Activated naive CD4-positive, alpha-beta T cell treated with anti-CD3 and anti-CD28 coated beads, Interleukin-2, amount 50 U/mL, for 24 hours (primary cell): ENCODE measurements at regions not wholly inside any gene's neighbourhood (a gene's known extent, or its start where the extent isn't known, plus 50 kb on each side); places are given as distances from the start of the nearest gene placed in this dataset.
"Not testable (repeated sequence)": the region's sequence is repeated elsewhere in the genome, so short reads cannot be mapped to it uniquely, and the experiment has no call there.

Experiments
- H3K27ac Mint-ChIP-seq: one replicate; pipeline ENCODE4 v1.8.0; 2021; ENCODE audit warnings: mild to moderate bottlenecking, mixed read lengths
- H3K27me3 Mint-ChIP-seq: one replicate; pipeline ENCODE4 v1.8.0; 2021; ENCODE audit warnings: mixed read lengths
- H3K36me3 Mint-ChIP-seq: one replicate; pipeline ENCODE4 v1.8.0; 2021; ENCODE audit warnings: mixed read lengths
- H3K4me1 Mint-ChIP-seq: one replicate; pipeline ENCODE4 v1.8.0; 2021; ENCODE audit warnings: mixed read lengths
- H3K4me3 Mint-ChIP-seq: one replicate; pipeline ENCODE4 v1.8.0; 2021; ENCODE audit warnings: mild to moderate bottlenecking, mixed read lengths
- H3K9me3 Mint-ChIP-seq: one replicate; pipeline ENCODE4 v1.8.0; 2021; ENCODE audit warnings: mixed read lengths

DNA sequence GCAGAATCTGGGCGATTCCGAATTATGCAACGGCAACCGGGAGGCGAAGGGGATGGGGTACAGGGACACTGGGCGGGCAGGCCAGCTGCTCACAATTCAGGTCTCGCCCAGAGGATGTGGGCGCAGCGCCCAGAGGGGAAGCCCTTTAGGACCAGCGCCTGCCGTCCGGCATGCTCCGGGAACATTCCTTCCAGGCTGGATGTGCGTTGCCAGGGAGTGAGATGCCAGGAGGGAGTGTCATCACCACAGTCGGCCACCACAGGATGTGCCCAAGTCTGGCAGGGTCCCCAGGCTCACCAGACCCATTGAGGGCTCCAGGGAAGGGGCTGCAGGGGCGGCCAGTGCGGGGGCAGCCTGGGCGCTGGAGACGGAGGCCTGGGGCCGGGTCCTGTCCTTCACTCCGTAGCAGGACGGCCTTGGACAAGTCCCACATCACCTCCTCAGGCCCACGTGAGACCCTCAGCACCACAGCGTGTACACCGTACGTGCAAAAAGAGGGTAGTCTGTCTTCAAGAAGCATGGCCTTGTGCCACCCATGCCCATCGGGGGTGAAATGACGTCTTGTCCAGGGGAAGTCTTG, 63.9 kb downstream of the FOXL3 start:
- peaks cover 15% of the 10 kb centered on the region for H3K4me1 Mint-ChIP-seq
- no peak overlapping the region for H3K4me3 Mint-ChIP-seq
- no peaks in the 10 kb centered on the region for H3K27me3 Mint-ChIP-seq
- no peaks in the 10 kb centered on the region for H3K9me3 Mint-ChIP-seq
- H3K27ac Mint-ChIP-seq, result no peak overlapping the region
- H3K36me3 Mint-ChIP-seq, result no peaks in the 10 kb centered on the region

DNA sequence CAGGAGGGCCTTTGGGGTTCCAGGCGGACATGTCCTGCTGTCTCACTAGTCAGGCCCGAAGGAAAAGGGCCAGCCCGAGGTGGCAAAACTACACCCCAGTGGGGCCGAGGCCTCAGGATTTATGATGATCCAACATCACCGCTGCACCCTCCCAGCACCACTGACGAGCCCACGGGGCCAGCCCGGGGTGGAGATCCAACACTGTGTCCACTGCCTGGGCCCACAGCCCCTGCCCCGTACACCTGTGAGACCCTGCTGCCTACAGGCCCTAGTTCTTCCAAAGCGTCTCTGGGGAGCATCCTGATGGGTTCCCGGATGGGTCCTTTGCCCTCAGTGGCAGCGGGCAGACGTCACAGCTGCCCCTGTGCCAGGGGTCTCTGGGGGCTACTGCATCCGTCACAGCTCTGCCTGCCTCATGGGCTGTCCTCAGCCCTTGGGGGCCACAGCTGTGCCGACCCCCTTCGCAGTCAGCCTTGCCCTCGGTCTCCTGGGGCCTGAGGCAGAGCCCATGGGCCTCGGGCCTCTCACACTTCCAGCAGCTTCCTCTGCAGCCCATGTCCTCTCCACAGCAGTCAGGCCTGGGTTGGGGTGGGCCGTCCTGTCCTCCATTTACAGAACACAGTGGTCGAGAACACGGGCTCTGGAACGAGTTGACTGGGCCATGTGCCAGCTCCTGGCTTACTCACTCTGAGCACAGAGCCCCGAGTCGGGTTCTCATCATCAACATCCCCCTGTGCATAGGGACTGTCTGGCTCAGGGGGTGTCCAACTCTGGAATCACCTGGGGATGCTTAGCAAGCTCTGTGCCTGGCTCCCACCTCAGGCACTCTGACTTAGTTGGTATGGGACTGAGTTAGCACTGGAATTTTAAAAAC, 64.9 kb downstream of the FOXL3 start:
- no peaks in the 10 kb centered on the region for H3K27me3 Mint-ChIP-seq

DNA sequence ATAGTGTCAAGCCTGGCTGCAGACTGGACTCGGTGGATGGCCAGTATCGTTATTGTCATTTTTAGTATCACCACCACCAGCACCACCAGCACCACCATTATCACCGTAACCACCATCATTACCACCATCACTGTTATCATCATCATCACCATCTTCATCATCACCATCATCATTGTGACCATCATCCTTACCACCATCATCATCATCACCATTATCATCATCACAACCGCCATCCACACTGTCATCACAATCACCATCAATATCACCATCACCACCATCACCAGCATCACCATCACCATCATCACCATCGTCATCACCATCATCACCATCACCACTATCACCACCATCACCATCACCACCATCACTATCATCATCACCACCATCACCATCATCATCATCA, 65.6 kb downstream of the FOXL3 start:
- no peak overlapping the region for H3K4me3 Mint-ChIP-seq
- no peaks in the 10 kb centered on the region for H3K9me3 Mint-ChIP-seq
- no peaks in the 10 kb centered on the region for H3K27me3 Mint-ChIP-seq
- H3K4me1 Mint-ChIP-seq, result peaks cover 17% of the 10 kb centered on the region
- H3K36me3 Mint-ChIP-seq, result no peaks in the 10 kb centered on the region
- H3K27ac Mint-ChIP-seq, result no peak overlapping the region

More for the DNA sequence above, 64.9 kb downstream of the FOXL3 start:
- H3K36me3 Mint-ChIP-seq, result no peaks in the 10 kb centered on the region
- peaks cover 13% of the 10 kb centered on the region for H3K4me1 Mint-ChIP-seq
- no peak overlapping the region for H3K27ac Mint-ChIP-seq
- H3K9me3 Mint-ChIP-seq, result no peaks in the 10 kb centered on the region
- H3K4me3 Mint-ChIP-seq, result no peak overlapping the region

GRCh38 chr7:356087-356486, 66.1 kb downstream of the FOXL3 start:
- no peak overlapping the region for H3K4me3 Mint-ChIP-seq
- no peaks in the 10 kb centered on the region for H3K27me3 Mint-ChIP-seq
- H3K27ac Mint-ChIP-seq, result no peak overlapping the region
- no peaks in the 10 kb centered on the region for H3K9me3 Mint-ChIP-seq
- no peaks in the 10 kb centered on the region for H3K36me3 Mint-ChIP-seq
- H3K4me1 Mint-ChIP-seq, result peaks cover 23% of the 10 kb centered on the region

- H3K4me3 Mint-ChIP-seq, result no peak overlapping the region
- H3K36me3 Mint-ChIP-seq, result peaks cover 2% of the 10 kb centered on the region
- peaks cover 2% of the 10 kb centered on the region for H3K9me3 Mint-ChIP-seq
- peaks cover 23% of the 10 kb centered on the region for H3K4me1 Mint-ChIP-seq
- no peak overlapping the region for H3K27ac Mint-ChIP-seq
- no peaks in the 10 kb centered on the region for H3K27me3 Mint-ChIP-seq
Measured at GRCh38 chr7:356691-357462, 66.9 kb downstream of the FOXL3 start.

DNA sequence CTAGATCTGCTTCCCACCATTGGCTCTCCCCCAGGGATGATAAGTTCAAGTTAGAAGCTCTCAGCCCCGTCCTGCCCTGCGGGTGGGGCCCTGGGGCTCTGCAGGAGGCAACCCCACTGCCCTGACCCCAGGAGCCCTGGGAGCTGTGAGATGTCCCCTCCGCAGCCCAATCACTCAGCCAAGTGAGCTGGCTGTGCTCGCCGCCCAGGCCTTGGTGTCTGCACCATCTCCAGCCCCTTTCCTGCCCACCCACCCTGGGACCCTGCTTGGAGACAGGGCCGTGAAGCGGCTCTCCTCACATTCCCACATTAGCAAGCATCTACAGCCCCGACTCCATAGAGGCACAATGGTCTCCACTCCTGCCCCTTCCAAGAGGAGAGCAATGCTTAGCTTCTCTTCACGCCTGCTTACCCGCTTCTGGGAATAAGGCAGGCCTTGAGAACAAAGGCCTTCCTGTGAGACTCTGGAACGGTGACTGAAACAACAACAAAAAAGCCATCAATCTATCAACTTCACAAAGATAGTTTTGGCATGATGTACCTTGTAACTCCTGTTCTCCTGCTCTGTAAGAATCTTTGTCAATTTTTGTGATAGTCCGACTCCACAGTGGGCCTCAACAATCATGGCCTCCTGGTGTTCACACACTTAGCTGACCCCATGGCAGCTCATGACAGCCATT, 67.7 kb downstream of the FOXL3 start:
- peaks cover 3% of the 10 kb centered on the region for H3K36me3 Mint-ChIP-seq
- peaks cover 4% of the 10 kb centered on the region for H3K9me3 Mint-ChIP-seq
- peaks cover 23% of the 10 kb centered on the region for H3K4me1 Mint-ChIP-seq
- no peak overlapping the region for H3K27ac Mint-ChIP-seq
- H3K4me3 Mint-ChIP-seq, result no peak overlapping the region
- H3K27me3 Mint-ChIP-seq, result no peaks in the 10 kb centered on the region

DNA sequence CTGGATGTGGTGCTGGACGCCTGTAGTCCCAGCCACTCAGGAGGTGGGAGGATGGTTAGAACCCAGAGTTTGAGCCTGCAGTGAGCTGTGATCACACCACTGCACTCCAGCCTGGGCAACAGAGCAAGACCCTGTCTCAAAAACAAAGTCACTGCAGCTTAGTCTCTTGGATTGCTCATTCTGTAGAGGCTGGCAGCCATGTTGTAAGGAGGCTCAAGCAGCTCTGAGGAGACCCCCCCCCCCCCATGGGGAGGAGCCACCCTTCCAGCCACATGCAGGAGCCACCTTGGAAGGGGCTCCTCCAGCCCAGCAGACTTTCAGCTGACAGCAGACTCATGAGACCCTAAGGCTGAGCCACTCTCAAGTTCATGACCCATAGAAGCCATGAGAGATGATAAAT, 68.4 kb downstream of the FOXL3 start:
- no peaks in the 10 kb centered on the region for H3K27me3 Mint-ChIP-seq
- peaks cover 28% of the 10 kb centered on the region for H3K4me1 Mint-ChIP-seq
- H3K4me3 Mint-ChIP-seq, result no peak overlapping the region
- H3K27ac Mint-ChIP-seq, result no peak overlapping the region
- H3K36me3 Mint-ChIP-seq, result peaks cover 3% of the 10 kb centered on the region
- peaks cover 4% of the 10 kb centered on the region for H3K9me3 Mint-ChIP-seq

DNA sequence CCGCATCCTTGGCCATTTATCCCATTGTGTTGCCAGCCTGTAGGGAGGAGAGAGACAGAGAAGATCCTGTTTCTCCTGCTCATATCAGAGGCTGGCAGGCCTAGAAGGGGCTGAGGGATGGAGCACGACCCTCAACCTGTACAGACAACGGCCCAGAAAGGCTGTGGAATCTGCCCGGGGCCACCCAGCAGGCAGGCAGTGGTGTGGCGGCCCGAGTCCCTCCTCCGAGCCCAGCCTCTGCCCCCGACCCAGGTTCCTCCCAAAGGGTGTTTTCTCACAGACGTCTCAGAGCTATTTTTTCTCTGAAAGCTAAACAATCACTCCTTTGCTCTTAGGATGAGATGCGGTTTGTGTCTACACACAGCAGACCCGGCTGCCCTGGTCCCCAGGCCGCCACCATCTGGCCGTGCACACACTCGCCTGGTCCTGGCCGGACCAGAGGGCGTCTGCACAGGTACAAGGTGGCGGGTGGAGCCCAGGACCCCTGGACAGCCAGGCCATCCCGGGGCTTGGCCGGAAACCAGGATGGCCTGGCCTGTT, 69.3 kb downstream of the FOXL3 start:
- no peak overlapping the region for H3K27ac Mint-ChIP-seq
- H3K9me3 Mint-ChIP-seq, result peaks cover 4% of the 10 kb centered on the region
- H3K27me3 Mint-ChIP-seq, result no peaks in the 10 kb centered on the region
- peaks cover 37% of the 10 kb centered on the region for H3K4me1 Mint-ChIP-seq
- peaks cover 3% of the 10 kb centered on the region for H3K36me3 Mint-ChIP-seq
- no peak overlapping the region for H3K4me3 Mint-ChIP-seq

GRCh38 chr7:359766-360361, 69.9 kb downstream of the FOXL3 start:
- H3K27ac Mint-ChIP-seq, result peak overlapping the region; percentile 65
- peaks cover 3% of the 10 kb centered on the region for H3K36me3 Mint-ChIP-seq
- H3K4me1 Mint-ChIP-seq, result peaks cover 43% of the 10 kb centered on the region
- H3K4me3 Mint-ChIP-seq, result peak overlapping the region; percentile 81
- no peaks in the 10 kb centered on the region for H3K27me3 Mint-ChIP-seq
- peaks cover 4% of the 10 kb centered on the region for H3K9me3 Mint-ChIP-seq

GRCh38 chr7:360454-361100, 70.6 kb downstream of the FOXL3 start:
- H3K9me3 Mint-ChIP-seq, result peaks cover 4% of the 10 kb centered on the region
- H3K36me3 Mint-ChIP-seq, result peaks cover 3% of the 10 kb centered on the region
- no peaks in the 10 kb centered on the region for H3K27me3 Mint-ChIP-seq
- H3K4me1 Mint-ChIP-seq, result peaks cover 50% of the 10 kb centered on the region
- peak overlapping the region; percentile 70 for H3K27ac Mint-ChIP-seq
- peak overlapping the region; percentile 81 for H3K4me3 Mint-ChIP-seq

GRCh38 chr7:361182-361581, 71.2 kb downstream of the FOXL3 start:
- H3K4me3 Mint-ChIP-seq, H3K9me3 Mint-ChIP-seq, H3K27me3 Mint-ChIP-seq, H3K27ac Mint-ChIP-seq, H3K36me3 Mint-ChIP-seq: not testable (repeated sequence)
- peaks cover 56% of the 10 kb centered on the region for H3K4me1 Mint-ChIP-seq

DNA sequence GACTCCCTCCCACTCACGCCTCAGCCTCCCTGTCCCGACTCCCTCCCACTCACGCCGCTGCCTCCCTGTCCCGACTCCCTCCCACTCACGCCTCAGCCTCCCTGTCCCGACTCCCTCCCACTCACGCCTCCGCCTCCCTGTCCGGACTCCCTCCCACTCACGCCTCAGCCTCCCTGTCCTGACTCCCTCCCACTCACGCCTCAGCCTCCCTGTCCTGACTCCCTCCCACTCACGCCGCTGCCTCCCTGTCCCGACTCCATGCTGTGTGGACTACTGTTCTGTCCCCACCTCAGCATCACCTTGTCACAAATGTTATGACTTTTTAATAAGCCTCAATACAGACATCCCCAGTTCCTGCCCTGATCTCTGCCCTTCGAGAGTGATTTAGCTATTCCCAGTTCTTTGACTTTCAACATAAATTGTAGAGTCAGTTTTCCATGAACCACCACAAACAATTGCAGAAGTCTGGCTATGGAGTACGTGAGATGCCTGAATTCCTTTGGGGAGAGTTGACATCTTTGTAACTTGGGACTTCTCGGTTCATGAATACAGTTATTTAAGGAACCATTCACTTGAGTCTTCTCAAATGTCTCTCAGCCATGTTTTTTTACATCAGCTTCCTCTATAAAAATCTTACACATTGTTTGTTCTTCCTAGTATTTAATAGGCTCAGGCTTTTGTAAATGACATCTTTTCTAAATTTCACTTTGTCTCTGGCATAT, 71.9 kb downstream of the FOXL3 start:
- Mint-ChIP-seq H3K4me1 (peaks cover 63% of the 10 kb centered on the region), H3K9me3 (peaks cover 4% of the 10 kb centered on the region), H3K36me3 (peaks cover 3% of the 10 kb centered on the region), H3K27me3 (no peaks in the 10 kb centered on the region), H3K27ac (peak overlapping the region; percentile 100), H3K4me3 (peak overlapping the region; percentile 92)

GRCh38 chr7:362402-363096, 72.6 kb downstream of the FOXL3 start:
- Mint-ChIP-seq H3K4me3 (peak overlapping the region; percentile 92), H3K4me1 (peaks cover 67% of the 10 kb centered on the region), H3K27ac (peak overlapping the region; percentile 100), H3K9me3 (peaks cover 4% of the 10 kb centered on the region), H3K27me3 (no peaks in the 10 kb centered on the region), H3K36me3 (peaks cover 3% of the 10 kb centered on the region)
